ENCODE measurements at regions not wholly inside any gene's neighbourhood (a gene's known extent, or its start where the extent isn't known, plus 50 kb on each side); places are given as distances from the start of the nearest gene placed in this dataset.

DNA sequence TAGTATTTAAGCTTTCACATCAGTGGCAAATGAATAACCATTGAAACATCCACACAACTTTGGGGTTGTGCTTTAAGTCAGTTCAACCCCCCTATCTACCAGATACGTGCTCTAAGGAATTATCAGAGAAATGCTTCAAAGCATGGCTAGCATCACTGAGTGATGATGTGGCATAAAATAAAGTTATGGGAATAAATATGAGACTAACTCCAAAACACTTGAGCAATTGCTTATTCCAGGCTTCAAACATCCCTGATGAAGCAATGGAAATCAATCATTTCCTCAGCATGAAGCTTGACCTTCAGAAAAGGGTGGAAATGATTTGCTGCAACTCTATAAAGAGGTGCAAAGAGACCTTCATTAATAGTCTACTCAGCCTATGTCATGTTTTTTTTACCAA is 292.0 kb upstream of the SMC2 start (continued):
- TF ChIP-seq, protein P1, sequence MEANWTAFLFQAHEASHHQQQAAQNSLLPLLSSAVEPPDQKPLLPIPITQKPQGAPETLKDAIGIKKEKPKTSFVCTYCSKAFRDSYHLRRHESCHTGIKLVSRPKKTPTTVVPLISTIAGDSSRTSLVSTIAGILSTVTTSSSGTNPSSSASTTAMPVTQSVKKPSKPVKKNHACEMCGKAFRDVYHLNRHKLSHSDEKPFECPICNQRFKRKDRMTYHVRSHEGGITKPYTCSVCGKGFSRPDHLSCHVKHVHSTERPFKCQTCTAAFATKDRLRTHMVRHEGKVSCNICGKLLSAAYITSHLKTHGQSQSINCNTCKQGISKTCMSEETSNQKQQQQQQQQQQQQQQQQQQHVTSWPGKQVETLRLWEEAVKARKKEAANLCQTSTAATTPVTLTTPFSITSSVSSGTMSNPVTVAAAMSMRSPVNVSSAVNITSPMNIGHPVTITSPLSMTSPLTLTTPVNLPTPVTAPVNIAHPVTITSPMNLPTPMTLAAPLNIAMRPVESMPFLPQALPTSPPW (CRISPR knock-in tag; IDR thresholded peaks at IDR 0.05) = no peak
- TF ChIP-seq, protein P2, sequence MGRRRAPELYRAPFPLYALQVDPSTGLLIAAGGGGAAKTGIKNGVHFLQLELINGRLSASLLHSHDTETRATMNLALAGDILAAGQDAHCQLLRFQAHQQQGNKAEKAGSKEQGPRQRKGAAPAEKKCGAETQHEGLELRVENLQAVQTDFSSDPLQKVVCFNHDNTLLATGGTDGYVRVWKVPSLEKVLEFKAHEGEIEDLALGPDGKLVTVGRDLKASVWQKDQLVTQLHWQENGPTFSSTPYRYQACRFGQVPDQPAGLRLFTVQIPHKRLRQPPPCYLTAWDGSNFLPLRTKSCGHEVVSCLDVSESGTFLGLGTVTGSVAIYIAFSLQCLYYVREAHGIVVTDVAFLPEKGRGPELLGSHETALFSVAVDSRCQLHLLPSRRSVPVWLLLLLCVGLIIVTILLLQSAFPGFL (CRISPR knock-in tag; IDR thresholded peaks at IDR 0.05) = no peak
- TF ChIP-seq, protein P3, sequence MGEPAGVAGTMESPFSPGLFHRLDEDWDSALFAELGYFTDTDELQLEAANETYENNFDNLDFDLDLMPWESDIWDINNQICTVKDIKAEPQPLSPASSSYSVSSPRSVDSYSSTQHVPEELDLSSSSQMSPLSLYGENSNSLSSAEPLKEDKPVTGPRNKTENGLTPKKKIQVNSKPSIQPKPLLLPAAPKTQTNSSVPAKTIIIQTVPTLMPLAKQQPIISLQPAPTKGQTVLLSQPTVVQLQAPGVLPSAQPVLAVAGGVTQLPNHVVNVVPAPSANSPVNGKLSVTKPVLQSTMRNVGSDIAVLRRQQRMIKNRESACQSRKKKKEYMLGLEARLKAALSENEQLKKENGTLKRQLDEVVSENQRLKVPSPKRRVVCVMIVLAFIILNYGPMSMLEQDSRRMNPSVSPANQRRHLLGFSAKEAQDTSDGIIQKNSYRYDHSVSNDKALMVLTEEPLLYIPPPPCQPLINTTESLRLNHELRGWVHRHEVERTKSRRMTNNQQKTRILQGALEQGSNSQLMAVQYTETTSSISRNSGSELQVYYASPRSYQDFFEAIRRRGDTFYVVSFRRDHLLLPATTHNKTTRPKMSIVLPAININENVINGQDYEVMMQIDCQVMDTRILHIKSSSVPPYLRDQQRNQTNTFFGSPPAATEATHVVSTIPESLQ (CRISPR knock-in tag; IDR thresholded peaks at IDR 0.05) = no peak

DNA sequence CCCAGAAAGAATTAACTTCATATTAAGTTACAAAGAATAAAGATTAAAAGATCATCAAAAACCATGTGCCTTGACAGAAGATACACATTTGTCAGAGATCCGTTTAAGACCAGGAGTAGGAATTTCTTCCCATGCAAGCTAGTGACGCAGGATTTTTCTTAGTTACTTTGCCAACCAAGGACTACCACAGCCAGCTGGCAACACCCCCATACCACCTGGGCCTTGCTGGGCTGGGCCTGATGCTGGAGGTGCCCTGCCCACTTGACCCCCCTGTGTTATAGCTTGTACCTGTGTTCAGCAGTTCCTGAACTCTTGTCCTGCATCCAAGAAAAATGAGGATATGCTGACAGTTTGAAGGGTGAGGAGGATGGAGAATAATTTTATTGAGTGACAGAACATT is 290.9 kb upstream of the SMC2 start:
- FAIRE-seq (no peak), DNase-seq (ENCODE audit: extremely low read depth in 1 of 4, low spot score in 3 of 4) (no peak), ATAC-seq (no peak)
- Histone ChIP-seq H3K4me2 (ENCODE audit: insufficient read depth, low read length) (no peak overlapping the region), H3K4me1 (replicated peaks in 1 of 2; ENCODE audit: control insufficient read depth in 2 of 2, insufficient read depth in 2 of 2, low read length in 2 of 2) (no peaks in the 10 kb centered on the region), H3K36me3 (ENCODE audit: control insufficient read depth, insufficient read depth, low read length) (no peaks in the 10 kb centered on the region), H3K9me3 (replicated peaks; ENCODE audit: control insufficient read depth, insufficient read depth, low read depth, low read length) (no peaks in the 10 kb centered on the region), H3K9ac (ENCODE audit: insufficient read depth in 1 of 2, low read depth in 2 of 2, low read length in 2 of 2) (no peak overlapping the region), H3K79me2 (ENCODE audit: control insufficient read depth, insufficient read depth, low read length) (no peaks in the 10 kb centered on the region), H4K20me1 (replicated peaks; ENCODE audit: control insufficient read depth, insufficient read depth, low read length) (no peaks in the 10 kb centered on the region), H3K9me1 (ENCODE audit: control insufficient read depth, insufficient read depth, low read length) (no peaks in the 10 kb centered on the region), H3K27ac (ENCODE audit: extremely low read depth, low read depth, low read length) (no peak overlapping the region), H2AFZ (ENCODE audit: low read depth, low read length) (no peak overlapping the region), H3K27me3 (ENCODE audit: control insufficient read depth in 2 of 2, insufficient read depth in 2 of 2, low read length in 2 of 2) (no peaks in the 10 kb centered on the region), H3K4me3 (no peak overlapping the region)
- 11% methylated on average over 2 of the region's 2 CpGs for WGBS (ENCODE audit: insufficient coverage, low coverage, missing lambda C conversion rate)
- BruUV-seq (replicated peaks) = no TSS peak
- in situ Hi-C loops (cut with MboI) = no loop called here
- ChIA-PET CTCF (ENCODE audit: low intra/inter-chr PET ratio) (no interaction called here), POLR2A (no interaction called here)
- intact Hi-C loops (cut with micrococcal nuclease) = no loop called here
- TF ChIP-seq BCL6 (CRISPR knock-in tag; IDR thresholded peaks at IDR 0.05) (no peak), ESRRB (CRISPR knock-in tag; IDR thresholded peaks at IDR 0.05; ENCODE audit: borderline replicate concordance) (no peak), FOXA3 (CRISPR knock-in tag; conservative IDR thresholded peaks at IDR 0.05 in 1 of 2, IDR thresholded peaks at IDR 0.05 in 1 of 2) (no peak), CBX5 (IDR thresholded peaks at IDR 0.05; ENCODE audit: borderline replicate concordance, low read depth) (no peak), MYBL2 (IDR thresholded peaks at IDR 0.05; ENCODE audit: low read depth) (no peak), MYBL2 (CRISPR knock-in tag; IDR thresholded peaks at IDR 0.05; ENCODE audit: borderline replicate concordance) (no peak), GTF2A2 (tag; IDR thresholded peaks at IDR 0.05) (no peak), ZNF121 (CRISPR knock-in tag; conservative IDR thresholded peaks at IDR 0.05) (no peak), SIN3A (IDR thresholded peaks at IDR 0.05; ENCODE audit: borderline replicate concordance in 2 of 2, control insufficient read depth in 1 of 2, low read depth in 2 of 2, low read length in 2 of 2) (no peak), ZFP1 (CRISPR knock-in tag; IDR thresholded peaks at IDR 0.05) (no peak)
- TF ChIP-seq, protein P4, sequence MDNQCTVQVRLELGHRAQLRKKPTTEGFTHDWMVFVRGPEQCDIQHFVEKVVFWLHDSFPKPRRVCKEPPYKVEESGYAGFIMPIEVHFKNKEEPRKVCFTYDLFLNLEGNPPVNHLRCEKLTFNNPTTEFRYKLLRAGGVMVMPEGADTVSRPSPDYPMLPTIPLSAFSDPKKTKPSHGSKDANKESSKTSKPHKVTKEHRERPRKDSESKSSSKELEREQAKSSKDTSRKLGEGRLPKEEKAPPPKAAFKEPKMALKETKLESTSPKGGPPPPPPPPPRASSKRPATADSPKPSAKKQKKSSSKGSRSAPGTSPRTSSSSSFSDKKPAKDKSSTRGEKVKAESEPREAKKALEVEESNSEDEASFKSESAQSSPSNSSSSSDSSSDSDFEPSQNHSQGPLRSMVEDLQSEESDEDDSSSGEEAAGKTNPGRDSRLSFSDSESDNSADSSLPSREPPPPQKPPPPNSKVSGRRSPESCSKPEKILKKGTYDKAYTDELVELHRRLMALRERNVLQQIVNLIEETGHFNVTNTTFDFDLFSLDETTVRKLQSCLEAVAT (IDR thresholded peaks at IDR 0.05) = no peak
- TF ChIP-seq, protein P5, sequence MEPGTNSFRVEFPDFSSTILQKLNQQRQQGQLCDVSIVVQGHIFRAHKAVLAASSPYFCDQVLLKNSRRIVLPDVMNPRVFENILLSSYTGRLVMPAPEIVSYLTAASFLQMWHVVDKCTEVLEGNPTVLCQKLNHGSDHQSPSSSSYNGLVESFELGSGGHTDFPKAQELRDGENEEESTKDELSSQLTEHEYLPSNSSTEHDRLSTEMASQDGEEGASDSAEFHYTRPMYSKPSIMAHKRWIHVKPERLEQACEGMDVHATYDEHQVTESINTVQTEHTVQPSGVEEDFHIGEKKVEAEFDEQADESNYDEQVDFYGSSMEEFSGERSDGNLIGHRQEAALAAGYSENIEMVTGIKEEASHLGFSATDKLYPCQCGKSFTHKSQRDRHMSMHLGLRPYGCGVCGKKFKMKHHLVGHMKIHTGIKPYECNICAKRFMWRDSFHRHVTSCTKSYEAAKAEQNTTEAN (CRISPR knock-in tag; IDR thresholded peaks at IDR 0.05) = no peak
